Gastroesophageal sphincter (tissue), 3 donors: ENCODE measurements at regions not wholly inside any gene's neighbourhood (a gene's known extent, or its start where the extent isn't known, plus 50 kb on each side); places are given as distances from the start of the nearest gene placed in this dataset.

Experiments used
- CTCF ChIP-seq, 4 experiments: fragments of 200-600 bp in 2 of 4; fragments of 450-650 bp in 2 of 4; sonication (generic) in 1 of 4; IDR thresholded peaks; one replicate each; pipeline ENCODE4 v1.5.1; 2017 to 2019; ENCODE audit warnings: antibody characterized with exemption in 4 of 4, mild to moderate bottlenecking in 2 of 4, moderate library complexity in 2 of 4
- EP300 ChIP-seq: sonication (generic); formaldehyde crosslinking; IDR thresholded peaks from one replicate; pipeline ENCODE4 v1.6.1; 2017; ENCODE audit warnings: antibody characterized with exemption, mild to moderate bottlenecking
- POLR2A ChIP-seq, 2 donors: fragments of 450-650 bp; IDR thresholded peaks; one replicate each; pipeline ENCODE4 v1.6.1; 2017; ENCODE audit warnings: antibody characterized with exemption in 2 of 2, mild to moderate bottlenecking in 2 of 2, moderate library complexity in 1 of 2
- POLR2AphosphoS5 ChIP-seq: sonication (generic); formaldehyde crosslinking; IDR thresholded peaks from one replicate; pipeline ENCODE4 v1.6.1; 2017; ENCODE audit warnings: antibody characterized with exemption

- TF ChIP-seq CTCF (IDR thresholded peaks at IDR 0.05): no peak
- TF ChIP-seq POLR2A (IDR thresholded peaks at IDR 0.05): no peak
- TF ChIP-seq EP300: no peak
- no peak for TF ChIP-seq POLR2AphosphoS5
Measured at GRCh38 chr2:58483307-58483706, 242.2 kb upstream of the FANCL start.
